ENCODE measurements at regions not wholly inside any gene's neighbourhood (a gene's known extent, or its start where the extent isn't known, plus 50 kb on each side); places are given as distances from the start of the nearest gene placed in this dataset.

DNA sequence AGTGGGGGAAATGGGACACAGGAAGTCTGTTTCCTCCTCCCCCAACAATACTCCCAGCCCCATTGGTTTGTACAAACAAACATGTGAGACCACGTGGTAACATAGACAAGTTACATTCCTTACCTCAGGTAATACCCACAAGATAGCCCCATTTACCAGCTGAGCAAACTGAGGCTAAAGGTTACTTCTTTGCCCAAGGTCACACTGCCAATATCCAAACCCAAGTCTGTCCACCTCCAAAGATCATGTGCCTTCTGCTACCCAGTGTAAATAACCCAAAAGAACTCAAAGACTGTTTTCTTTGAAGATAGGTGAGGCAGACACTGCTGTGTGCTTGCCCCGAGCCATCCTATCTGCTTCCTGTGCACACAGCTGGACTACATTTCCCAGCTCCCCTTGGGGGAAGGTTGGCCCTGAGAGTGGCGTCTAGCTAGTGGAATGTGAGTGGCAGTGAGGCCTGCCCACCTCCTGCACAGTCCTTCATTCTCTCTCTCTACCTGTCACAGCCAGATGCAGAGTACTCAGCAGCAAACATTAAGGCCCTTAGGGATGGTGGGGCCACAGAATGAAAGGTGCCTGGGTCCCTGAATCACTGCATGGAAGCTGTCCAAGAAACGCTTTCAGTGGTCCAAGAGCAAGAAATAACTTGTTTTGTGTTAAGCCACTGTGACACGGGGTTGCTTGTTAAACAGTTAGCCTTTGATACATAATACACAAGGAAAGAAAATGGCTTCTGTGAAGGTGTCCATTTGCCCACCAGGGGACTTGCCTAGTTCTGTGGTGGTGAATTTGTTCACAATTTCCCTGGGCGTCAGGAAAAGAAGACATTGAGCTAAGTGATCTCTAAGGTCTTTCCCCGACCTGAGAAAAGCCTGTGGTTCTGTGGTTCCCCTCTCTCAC is 257.7 kb upstream of the NFE2L3 start:
- TF ChIP-seq POLR2A (IDR thresholded peaks at IDR 0.05), result no peak
- TF ChIP-seq, protein P1, sequence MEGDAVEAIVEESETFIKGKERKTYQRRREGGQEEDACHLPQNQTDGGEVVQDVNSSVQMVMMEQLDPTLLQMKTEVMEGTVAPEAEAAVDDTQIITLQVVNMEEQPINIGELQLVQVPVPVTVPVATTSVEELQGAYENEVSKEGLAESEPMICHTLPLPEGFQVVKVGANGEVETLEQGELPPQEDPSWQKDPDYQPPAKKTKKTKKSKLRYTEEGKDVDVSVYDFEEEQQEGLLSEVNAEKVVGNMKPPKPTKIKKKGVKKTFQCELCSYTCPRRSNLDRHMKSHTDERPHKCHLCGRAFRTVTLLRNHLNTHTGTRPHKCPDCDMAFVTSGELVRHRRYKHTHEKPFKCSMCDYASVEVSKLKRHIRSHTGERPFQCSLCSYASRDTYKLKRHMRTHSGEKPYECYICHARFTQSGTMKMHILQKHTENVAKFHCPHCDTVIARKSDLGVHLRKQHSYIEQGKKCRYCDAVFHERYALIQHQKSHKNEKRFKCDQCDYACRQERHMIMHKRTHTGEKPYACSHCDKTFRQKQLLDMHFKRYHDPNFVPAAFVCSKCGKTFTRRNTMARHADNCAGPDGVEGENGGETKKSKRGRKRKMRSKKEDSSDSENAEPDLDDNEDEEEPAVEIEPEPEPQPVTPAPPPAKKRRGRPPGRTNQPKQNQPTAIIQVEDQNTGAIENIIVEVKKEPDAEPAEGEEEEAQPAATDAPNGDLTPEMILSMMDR (IDR thresholded peaks at IDR 0.05), result no peak

All from testis (tissue), 2 donors.